MCF 10A (cell line): ENCODE measurements at regions not wholly inside any gene's neighbourhood (a gene's known extent, or its start where the extent isn't known, plus 50 kb on each side); places are given as distances from the start of the nearest gene placed in this dataset.
"Not testable (repeated sequence)": the region's sequence is repeated elsewhere in the genome, so short reads cannot be mapped to it uniquely, and the experiment has no call there.

Experiments
- BruUV-seq: library from RNA; stranded (reverse); fragments of 400-500 nt; replicated peaks from 2 replicates; lab custom pipeline; 2021; lab: Mats Ljungman, UMichigan
- CTCF ChIA-PET: fragments of 300-600 bp; sonication (Branson Sonifier 250); formaldehyde crosslinking; extraction: SDS; loops from one replicate; lab custom pipeline; 2021; ENCODE audit warnings: antibody characterized with exemption, inconsistent platforms; lab: Yijun Ruan, JAX
- POLR2A ChIA-PET: fragments of 300-600, 350-650 bp; sonication (Branson Sonifier 250); formaldehyde crosslinking; extraction: SDS; loops from one replicate; lab custom pipeline; 2020; ENCODE audit warnings: antibody characterized with exemption, inconsistent platforms; lab: Yijun Ruan, JAX
- DNase-seq: peaks from one replicate; pipeline ENCODE4 v3.0.0-alpha.2; 2018; ENCODE audit not compliant: unreplicated experiment
- H3K27ac Mint-ChIP-seq: one replicate; pipeline ENCODE4 v1.8.0; 2022; ENCODE audit warnings: mild to moderate bottlenecking, low read depth, mixed read lengths; ENCODE audit not compliant: unreplicated experiment
- H3K27me3 Mint-ChIP-seq: one replicate; pipeline ENCODE4 v1.8.0; 2022; ENCODE audit warnings: mixed read lengths; ENCODE audit not compliant: insufficient read depth, unreplicated experiment
- H3K36me3 Mint-ChIP-seq: one replicate; pipeline ENCODE4 v1.8.0; 2022; ENCODE audit warnings: mild to moderate bottlenecking, moderate library complexity, mixed read lengths; ENCODE audit not compliant: insufficient read depth, unreplicated experiment
- H3K4me1 Mint-ChIP-seq: one replicate; pipeline ENCODE4 v1.8.0; 2022; ENCODE audit warnings: mixed read lengths; ENCODE audit not compliant: insufficient read depth, unreplicated experiment
- H3K4me3 Mint-ChIP-seq: one replicate; pipeline ENCODE4 v1.8.0; 2022; ENCODE audit warnings: mild to moderate bottlenecking, moderate library complexity, mixed read lengths; ENCODE audit not compliant: unreplicated experiment
- H3K9me3 Mint-ChIP-seq: one replicate; pipeline ENCODE4 v1.8.0; 2022; ENCODE audit warnings: mixed read lengths; ENCODE audit not compliant: unreplicated experiment
- intact Hi-C: fragments of 100-400 bp; cut with micrococcal nuclease; formaldehyde crosslinking; loops from 2 replicates; pipeline ENCODE4 v1.14.1; 2022
- TF ChIP-seq, protein P1 (sequence below): fragments of 200-600 bp; IDR thresholded peaks from one replicate; pipeline ENCODE4 v1.8.0; 2022; ENCODE audit warnings: antibody characterized with exemption, mild to moderate bottlenecking; ENCODE audit not compliant: unreplicated experiment

DNA sequence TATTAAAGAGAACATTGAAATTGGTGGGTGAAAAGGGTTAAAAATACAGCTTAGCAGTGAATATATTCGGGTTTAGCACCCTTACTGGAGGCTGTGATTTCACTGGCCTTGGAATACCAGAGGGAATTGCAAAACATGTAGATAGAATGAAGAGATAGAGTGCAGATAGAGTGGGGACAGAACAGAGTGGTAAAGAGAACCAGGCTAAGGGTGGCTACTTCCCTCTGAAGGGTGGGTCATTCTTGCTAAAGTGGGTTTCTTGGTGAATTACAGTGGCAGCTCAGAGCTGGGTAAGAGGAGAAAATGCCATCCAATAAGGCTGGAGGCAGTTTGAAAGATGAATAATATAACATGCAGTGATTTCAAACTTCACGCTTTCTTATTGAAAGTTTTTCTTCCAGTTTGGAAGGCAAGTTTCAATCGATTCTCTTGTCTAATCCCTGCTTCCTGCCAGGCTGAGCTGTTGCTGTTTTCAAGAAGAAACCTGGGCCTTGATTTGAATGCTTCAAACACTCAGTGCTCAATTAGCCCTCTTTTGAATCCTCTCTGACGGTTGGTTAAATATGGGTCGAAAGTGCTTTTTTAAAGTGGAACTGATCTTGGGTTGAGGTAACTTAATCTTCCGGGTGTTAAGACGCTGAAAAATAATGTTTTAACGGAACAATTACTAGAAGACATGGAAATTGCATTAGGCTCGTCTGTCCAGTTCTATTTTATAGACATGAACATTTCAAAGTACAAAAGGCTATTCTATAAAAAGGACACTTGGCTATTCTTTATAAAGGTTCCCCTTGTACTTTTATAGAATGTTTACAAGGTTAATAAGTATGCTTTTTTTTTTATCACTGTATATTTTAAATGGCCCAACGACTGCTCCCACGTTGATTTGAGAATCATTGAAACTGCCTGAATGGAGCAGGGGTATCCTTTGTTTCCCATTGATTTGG lies 203.3 kb downstream of the BCAS1 start:
- DNase-seq, result no peak
- peaks cover 38% of the 10 kb centered on the region for H3K4me1 Mint-ChIP-seq
- peak overlapping the region; percentile 88 for H3K27ac Mint-ChIP-seq
- H3K4me3 Mint-ChIP-seq, result peak overlapping the region; percentile 11
- no TSS peak for BruUV-seq
- no peaks in the 10 kb centered on the region for H3K9me3 Mint-ChIP-seq
- CTCF ChIA-PET, result interaction anchor here (0.6 to 3.9 kb wide), 15 partner anchors 8 to 318 kb away, joined by 3 to 32 read pairs (median 6); no protein-coding TSS in a partner anchor
- TF ChIP-seq, protein P1, sequence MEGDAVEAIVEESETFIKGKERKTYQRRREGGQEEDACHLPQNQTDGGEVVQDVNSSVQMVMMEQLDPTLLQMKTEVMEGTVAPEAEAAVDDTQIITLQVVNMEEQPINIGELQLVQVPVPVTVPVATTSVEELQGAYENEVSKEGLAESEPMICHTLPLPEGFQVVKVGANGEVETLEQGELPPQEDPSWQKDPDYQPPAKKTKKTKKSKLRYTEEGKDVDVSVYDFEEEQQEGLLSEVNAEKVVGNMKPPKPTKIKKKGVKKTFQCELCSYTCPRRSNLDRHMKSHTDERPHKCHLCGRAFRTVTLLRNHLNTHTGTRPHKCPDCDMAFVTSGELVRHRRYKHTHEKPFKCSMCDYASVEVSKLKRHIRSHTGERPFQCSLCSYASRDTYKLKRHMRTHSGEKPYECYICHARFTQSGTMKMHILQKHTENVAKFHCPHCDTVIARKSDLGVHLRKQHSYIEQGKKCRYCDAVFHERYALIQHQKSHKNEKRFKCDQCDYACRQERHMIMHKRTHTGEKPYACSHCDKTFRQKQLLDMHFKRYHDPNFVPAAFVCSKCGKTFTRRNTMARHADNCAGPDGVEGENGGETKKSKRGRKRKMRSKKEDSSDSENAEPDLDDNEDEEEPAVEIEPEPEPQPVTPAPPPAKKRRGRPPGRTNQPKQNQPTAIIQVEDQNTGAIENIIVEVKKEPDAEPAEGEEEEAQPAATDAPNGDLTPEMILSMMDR, result no peak
- no peaks in the 10 kb centered on the region for H3K36me3 Mint-ChIP-seq
- POLR2A ChIA-PET, result interaction anchor here (0.5 to 4.8 kb wide), 36 partner anchors 11 to 286 kb away, joined by 3 to 88 read pairs (median 6); partner anchors contain the start of gene ZNF217
- H3K27me3 Mint-ChIP-seq, result no peaks in the 10 kb centered on the region
- intact Hi-C loops, result loop anchor here (5.0 kb wide), 1 partner anchor 275 kb away; the partner anchor contains the start of gene ZNF217

DNA sequence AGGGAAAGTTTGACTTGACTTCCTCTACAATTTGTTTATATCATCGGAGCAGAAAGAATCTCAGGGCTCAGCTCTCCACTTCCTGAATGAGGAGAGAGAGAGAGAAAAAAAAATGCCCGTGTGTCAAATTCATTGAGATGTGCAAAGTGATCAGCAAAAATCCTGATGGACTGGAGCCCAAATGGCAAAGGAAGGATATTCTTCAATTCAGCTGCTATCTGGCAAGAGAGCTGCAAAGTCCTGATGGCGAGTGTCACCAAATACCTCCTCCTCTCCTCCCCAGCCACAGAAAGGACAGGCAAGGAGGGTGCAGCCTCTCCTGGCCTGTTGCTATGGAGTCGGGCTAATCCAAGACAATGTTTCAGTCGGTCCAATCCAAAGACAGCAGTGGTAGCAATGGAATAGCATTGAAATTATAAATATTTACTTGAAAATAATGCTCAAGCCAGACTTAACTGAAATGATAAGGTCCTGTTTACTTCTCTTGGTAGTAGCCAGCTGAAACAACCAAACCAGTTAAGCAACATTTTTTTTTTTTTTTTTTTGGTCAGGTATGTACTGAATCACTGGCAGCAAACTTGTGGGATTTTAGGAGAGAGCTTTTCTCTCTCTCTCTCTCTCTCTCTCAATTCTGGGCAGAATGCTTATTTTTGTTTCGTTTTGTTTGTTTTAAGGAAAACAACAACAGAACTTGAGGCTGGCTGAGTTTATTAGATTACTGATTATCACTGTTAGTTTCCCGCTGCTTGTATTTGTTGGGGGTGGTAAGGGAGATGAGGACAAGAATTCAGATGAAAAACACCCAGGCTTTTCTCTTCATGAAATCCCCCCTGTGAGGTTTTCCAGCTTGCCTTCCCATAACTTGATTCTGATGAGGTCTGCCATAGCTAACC lies 204.2 kb downstream of the BCAS1 start:
- POLR2A ChIA-PET, result interaction anchor here (0.6 to 4.8 kb wide), 49 partner anchors 10 to 285 kb away, joined by 3 to 88 read pairs (median 5); partner anchors contain the start of gene ZNF217
- no peaks in the 10 kb centered on the region for H3K36me3 Mint-ChIP-seq
- intact Hi-C loops, result loop anchor here (5.0 kb wide), 1 partner anchor 274 kb away; the partner anchor contains the start of gene ZNF217
- TF ChIP-seq, protein P1, result no peak
- peaks cover 37% of the 10 kb centered on the region for H3K4me1 Mint-ChIP-seq
- no peaks in the 10 kb centered on the region for H3K27me3 Mint-ChIP-seq
- peak; percentile 44 for DNase-seq
- H3K9me3 Mint-ChIP-seq, result no peaks in the 10 kb centered on the region
- H3K4me3 Mint-ChIP-seq, result peak overlapping the region; percentile 11
- no TSS peak for BruUV-seq
- CTCF ChIA-PET, result interaction anchor here (0.5 to 3.9 kb wide), 24 partner anchors 9 to 1554 kb away, joined by 3 to 32 read pairs (median 4); no protein-coding TSS in a partner anchor
- H3K27ac Mint-ChIP-seq, result peak overlapping the region; percentile 88

DNA sequence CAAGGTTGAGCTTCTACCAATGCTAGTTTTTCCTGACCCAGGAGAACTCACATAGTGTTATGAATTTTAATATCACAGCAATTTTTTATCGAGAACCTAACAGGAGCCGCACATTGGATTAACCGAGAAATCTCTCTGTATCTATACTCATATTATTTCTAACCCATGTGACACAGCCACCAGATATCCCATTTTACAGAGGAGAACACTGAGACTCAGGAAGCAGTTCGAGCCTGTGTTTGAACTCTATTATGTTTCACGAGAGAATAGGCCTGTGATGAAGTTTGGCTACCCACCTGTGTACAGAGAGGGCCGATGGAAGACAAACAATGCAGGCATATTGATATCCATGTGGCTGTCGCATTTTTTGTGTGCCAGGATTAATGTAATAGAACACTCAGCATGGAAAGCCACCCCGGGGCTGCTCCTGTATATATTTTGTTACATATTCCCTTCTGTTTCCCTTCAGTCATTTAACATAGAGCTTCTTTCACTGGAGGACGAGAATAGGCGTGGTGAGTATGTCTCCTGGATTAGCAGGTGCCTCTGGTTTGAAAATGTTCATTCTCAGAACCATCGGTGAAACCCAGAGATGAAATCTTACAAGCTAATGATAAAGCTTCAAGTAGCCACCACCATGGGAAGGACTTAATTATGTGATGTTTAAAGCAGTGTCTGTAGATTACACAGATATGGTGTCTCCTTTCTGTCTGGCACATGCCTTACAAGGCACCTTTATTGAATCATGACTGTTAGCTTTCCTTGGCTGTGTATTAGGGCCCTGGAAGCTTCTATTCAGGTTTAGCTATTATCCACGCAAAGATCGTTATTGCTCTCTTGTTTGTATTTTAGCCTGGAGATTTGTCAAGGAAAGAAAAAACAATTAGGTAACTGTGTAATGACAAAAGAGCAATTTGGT lies 205.4 kb downstream of the BCAS1 start:
- intact Hi-C loops, result loop anchor here (5.0 kb wide), 1 partner anchor 273 kb away; the partner anchor contains the start of gene ZNF217
- H3K36me3 Mint-ChIP-seq, BruUV-seq, DNase-seq, H3K4me3 Mint-ChIP-seq, H3K27me3 Mint-ChIP-seq, H3K9me3 Mint-ChIP-seq: not testable (repeated sequence)
- Mint-ChIP-seq H3K27ac (peak overlapping the region; percentile 88), H3K4me1 (peaks cover 37% of the 10 kb centered on the region)
- POLR2A ChIA-PET, result interaction anchor here (0.5 to 4.8 kb wide), 40 partner anchors 9 to 284 kb away, joined by 3 to 88 read pairs (median 5); partner anchors contain the start of gene ZNF217
- CTCF ChIA-PET, result interaction anchor here (0.5 to 3.9 kb wide), 17 partner anchors 8 to 1553 kb away, joined by 3 to 32 read pairs (median 4); no protein-coding TSS in a partner anchor

DNA sequence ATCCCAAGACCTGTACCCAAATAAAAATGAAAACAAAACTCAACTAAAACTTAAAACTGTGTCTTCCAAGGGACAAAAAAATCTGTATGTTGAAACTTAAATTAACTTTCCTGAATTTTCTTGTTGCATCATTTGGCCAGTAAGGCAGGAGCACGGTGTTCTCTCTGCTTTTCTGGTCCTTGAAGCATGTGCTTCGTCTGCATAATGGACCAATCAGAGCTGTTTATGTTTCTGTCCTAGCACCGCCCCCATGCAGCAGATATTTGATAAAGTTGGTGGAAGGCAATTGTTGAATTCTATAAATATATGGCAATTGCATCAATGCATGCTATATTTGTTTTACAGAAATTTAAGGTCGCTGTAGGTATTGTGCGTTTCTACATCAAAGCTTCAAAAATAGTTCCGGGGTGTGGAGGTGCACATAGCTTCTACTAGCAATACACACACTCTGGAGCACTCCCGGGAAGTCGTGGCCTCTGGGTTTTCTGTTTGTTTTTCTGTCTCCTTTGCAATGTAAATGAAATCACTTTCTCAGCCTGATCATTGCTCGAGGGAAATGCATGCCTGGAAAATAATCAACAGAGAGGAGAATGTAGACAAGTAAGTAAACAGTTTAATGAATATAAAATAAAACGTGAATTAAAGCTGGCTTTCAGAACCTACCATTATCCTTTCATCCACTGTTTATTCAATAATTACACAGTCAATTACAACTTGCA lies 206.3 kb downstream of the BCAS1 start:
- ChIA-PET CTCF (interaction anchor here (1.5 to 3.9 kb wide), 5 partner anchors 36 to 336 kb away, joined by 4 to 32 read pairs (median 19); no protein-coding TSS in a partner anchor), POLR2A (interaction anchor here (0.5 to 4.8 kb wide), 15 partner anchors 15 to 283 kb away, joined by 3 to 88 read pairs (median 22); partner anchors contain the start of gene ZNF217)
- DNase-seq, H3K27ac Mint-ChIP-seq, H3K4me3 Mint-ChIP-seq, BruUV-seq, H3K36me3 Mint-ChIP-seq, H3K9me3 Mint-ChIP-seq, H3K27me3 Mint-ChIP-seq, intact Hi-C loops: not testable (repeated sequence)
- H3K4me1 Mint-ChIP-seq, result peaks cover 29% of the 10 kb centered on the region

DNA sequence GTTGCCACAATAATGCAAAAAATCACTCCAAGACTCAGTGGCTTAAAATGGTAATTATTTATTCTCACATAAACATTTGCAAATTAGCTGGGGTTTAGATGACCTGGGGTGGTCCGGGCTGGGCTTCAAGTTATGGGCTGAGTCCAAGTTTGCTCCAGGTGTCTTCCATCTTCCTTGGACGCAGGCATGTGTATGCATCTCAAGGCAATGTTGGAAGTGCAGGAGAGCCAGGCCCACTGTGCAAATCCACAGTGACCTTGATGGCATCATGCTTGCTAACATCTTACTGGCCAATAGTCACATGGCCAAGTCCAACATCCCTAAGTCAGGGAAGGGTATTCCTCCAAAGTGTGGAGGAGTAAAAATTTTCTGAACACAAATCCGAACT lies 206.9 kb downstream of the BCAS1 start:
- BruUV-seq, H3K27me3 Mint-ChIP-seq, H3K4me3 Mint-ChIP-seq, DNase-seq, H3K9me3 Mint-ChIP-seq, H3K36me3 Mint-ChIP-seq, intact Hi-C loops, H3K27ac Mint-ChIP-seq: not testable (repeated sequence)
- CTCF ChIA-PET, result interaction anchor here (1.0 to 3.9 kb wide), 3 partner anchors 36 to 52 kb away, joined by 3 to 32 read pairs (median 4); no protein-coding TSS in a partner anchor
- POLR2A ChIA-PET, result interaction anchor here (1.0 to 4.6 kb wide), 8 partner anchors 12 to 282 kb away, joined by 3 to 56 read pairs (median 26); partner anchors contain the start of gene ZNF217
- peaks cover 28% of the 10 kb centered on the region for H3K4me1 Mint-ChIP-seq
